Tibial nerve (tissue), 4 donors: ENCODE measurements at regions not wholly inside any gene's neighbourhood (a gene's known extent, or its start where the extent isn't known, plus 50 kb on each side); places are given as distances from the start of the nearest gene placed in this dataset.

Experiments used
- EP300 ChIP-seq, 2 donors: sonication (generic); formaldehyde crosslinking; IDR thresholded peaks; one replicate each; pipeline ENCODE4 v1.6.1; 2017; ENCODE audit warnings: antibody characterized with exemption in 2 of 2, mild to moderate bottlenecking in 1 of 2
- POLR2A ChIP-seq, 2 donors: fragments of 450-650 bp; IDR thresholded peaks; one replicate each; pipeline ENCODE4 v1.6.1; 2017; ENCODE audit warnings: antibody characterized with exemption in 2 of 2, mild to moderate bottlenecking in 2 of 2, moderate library complexity in 2 of 2
- TF ChIP-seq, protein P1 (sequence below), 5 experiments: fragments of 200-600 bp in 3 of 5; fragments of 450-650 bp in 2 of 5; sonication (generic) in 3 of 5; IDR thresholded peaks; one replicate each; pipeline ENCODE4 v1.5.1; 2016 to 2019; ENCODE audit warnings: antibody characterized with exemption in 5 of 5, mild to moderate bottlenecking in 3 of 5, moderate library complexity in 2 of 5

DNA sequence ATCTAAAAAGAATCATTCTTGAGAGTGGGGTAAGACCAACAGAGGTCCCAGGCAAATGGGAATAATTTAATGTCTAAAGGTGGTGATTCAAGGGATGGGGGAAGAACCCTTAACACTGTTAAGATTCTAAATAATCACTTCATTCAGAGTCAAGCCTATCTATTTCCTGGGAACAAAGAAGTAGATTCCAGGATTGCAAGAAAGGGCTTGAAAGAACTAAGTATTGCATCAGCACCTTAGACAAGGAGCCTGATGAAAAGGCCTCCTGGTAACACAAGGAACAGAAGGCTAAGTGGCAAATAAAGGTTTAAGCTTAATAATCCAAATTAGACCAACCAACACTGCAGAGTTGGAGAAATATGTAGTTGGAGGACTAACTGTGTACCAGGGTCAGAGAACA, 620.7 kb upstream of the BTBD3 start:
- TF ChIP-seq, protein P1, sequence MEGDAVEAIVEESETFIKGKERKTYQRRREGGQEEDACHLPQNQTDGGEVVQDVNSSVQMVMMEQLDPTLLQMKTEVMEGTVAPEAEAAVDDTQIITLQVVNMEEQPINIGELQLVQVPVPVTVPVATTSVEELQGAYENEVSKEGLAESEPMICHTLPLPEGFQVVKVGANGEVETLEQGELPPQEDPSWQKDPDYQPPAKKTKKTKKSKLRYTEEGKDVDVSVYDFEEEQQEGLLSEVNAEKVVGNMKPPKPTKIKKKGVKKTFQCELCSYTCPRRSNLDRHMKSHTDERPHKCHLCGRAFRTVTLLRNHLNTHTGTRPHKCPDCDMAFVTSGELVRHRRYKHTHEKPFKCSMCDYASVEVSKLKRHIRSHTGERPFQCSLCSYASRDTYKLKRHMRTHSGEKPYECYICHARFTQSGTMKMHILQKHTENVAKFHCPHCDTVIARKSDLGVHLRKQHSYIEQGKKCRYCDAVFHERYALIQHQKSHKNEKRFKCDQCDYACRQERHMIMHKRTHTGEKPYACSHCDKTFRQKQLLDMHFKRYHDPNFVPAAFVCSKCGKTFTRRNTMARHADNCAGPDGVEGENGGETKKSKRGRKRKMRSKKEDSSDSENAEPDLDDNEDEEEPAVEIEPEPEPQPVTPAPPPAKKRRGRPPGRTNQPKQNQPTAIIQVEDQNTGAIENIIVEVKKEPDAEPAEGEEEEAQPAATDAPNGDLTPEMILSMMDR (IDR thresholded peaks at IDR 0.05) = no peak
- TF ChIP-seq POLR2A (IDR thresholded peaks at IDR 0.05) = no peak
- TF ChIP-seq EP300 (IDR thresholded peaks at IDR 0.05) = no peak
